HFF-Myc (cell line): ENCODE measurements at regions not wholly inside any gene's neighbourhood (a gene's known extent, or its start where the extent isn't known, plus 50 kb on each side); places are given as distances from the start of the nearest gene placed in this dataset.
A peak's percentile ranks its signal among the peaks of the same experiment; 100 is the strongest.
"Not testable (repeated sequence)": the region's sequence is repeated elsewhere in the genome, so short reads cannot be mapped to it uniquely, and the experiment has no call there.

Experiments used
- DNase-seq: peaks from one replicate; pipeline ENCODE4 v3.0.0-alpha.2; 2011; ENCODE audit warnings: low read depth; ENCODE audit errors: extremely low read depth
- H3K4me3 ChIP-seq: replicated peaks from 2 replicates; pipeline ENCODE4 v1.5.1; 2011; ENCODE audit warnings: low read depth, mild to moderate bottlenecking, control low read depth, low read length
- CTCF ChIP-seq: IDR thresholded peaks from 2 replicates; pipeline ENCODE4 v1.5.1; 2012; ENCODE audit warnings: mild to moderate bottlenecking, low read depth, low read length, control low read depth; ENCODE audit errors: missing control alignments

DNA sequence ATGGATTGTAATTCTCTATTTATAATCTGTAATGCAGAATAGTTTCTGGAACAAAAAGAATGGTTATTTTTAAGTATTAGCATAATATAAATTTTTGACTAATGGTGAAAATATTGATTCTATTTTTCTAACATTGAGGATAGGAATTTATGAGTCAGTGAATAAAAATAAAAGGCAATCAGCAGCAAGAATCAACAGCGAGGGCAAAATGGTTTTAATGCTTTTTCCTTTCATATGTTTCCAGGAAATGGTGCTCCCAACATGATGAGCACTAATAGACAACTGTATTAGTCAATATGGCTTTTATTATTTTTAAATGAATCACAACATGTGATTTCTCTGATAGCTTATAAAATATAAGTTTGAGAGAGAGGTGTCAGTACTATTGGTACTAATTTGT, 90.7 kb upstream of the TFPI start:
- no peak overlapping the region for H3K4me3 ChIP-seq
- DNase-seq, result no peak
- no peak for TF ChIP-seq CTCF

DNA sequence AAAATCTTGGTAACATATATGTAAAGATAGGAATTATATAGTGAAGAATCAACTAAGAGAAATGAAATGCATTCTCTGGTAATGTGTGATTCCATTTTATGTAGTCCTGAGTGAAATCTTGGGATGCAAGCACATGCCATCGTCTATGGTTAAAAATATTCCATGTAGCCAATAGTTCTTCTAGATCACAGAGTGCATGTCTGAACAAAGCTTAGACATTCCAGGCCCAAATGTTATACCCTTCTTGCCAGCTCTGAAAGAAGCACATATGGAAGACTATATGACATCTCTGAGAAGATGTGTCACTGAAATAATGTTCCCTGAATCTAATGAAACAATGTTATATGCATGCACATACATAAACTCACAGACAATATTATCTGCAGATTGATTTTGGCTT, 92.3 kb upstream of the TFPI start:
- no peak for TF ChIP-seq CTCF
- H3K4me3 ChIP-seq, result no peak overlapping the region
- DNase-seq, result no peak

DNA sequence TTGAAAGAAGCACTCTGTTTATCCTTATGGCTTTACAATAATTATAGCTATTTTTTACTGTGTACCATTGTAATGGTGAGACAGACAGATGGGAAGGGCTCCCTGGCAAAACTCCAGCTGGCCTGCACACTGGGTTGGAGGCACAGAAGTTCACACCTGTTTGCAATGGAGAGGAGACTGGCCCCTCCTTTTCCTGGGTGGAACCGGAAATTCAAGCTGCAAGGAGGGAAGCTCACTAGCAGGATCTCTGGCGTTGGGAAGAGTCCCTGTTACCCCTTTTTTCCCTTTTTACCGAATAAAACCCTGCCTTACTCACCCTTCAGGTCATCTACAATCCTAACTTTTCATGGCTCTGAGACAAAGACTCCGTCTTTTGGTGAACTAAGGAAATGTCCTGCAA, 100.3 kb upstream of the TFPI start:
- H3K4me3 ChIP-seq, result no peak overlapping the region
- no peak for TF ChIP-seq CTCF
- DNase-seq, result no peak

DNA sequence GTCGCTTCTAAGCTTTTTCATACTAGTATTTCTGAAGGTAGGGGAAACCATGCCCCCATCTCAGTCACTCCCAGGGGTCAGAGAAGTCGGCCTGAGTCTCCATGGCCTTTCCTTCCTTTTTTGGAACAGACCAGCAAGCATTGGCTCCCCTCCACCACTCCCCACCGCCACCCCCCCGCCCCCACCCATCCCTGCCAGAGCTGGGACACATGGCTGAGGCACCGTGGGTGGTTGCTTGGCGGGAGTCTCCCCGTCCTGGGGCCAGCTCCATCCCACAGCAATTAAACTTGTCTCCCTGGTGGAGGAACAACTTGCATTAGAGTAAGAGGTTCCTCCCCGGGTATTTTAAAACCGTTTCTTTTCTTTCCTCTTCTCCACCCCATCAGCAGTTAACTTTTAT, 100.8 kb upstream of the TFPI start:
- DNase-seq, result no peak
- TF ChIP-seq CTCF, result no peak
- H3K4me3 ChIP-seq, result no peak overlapping the region

DNA sequence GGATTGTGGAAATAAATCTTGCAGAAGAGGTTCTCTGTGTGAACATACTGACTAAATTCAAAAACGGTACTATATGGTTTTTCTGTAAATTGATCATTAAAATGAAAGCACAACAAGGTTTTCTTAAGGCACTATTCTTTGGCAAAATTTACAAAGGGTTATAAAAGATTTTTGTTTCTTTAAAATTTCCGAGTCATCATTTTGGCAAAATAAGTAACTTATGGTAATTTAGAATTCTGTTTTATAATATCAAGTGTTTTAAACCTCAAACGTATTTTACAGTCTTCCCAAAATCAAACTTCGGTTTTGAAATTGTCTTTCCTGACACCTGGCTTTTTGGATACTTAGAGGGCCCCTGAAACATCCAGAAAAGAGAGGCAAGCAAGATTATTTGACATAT, 101.9 kb upstream of the TFPI start:
- no peak overlapping the region for H3K4me3 ChIP-seq
- no peak for DNase-seq
- no peak for TF ChIP-seq CTCF

DNA sequence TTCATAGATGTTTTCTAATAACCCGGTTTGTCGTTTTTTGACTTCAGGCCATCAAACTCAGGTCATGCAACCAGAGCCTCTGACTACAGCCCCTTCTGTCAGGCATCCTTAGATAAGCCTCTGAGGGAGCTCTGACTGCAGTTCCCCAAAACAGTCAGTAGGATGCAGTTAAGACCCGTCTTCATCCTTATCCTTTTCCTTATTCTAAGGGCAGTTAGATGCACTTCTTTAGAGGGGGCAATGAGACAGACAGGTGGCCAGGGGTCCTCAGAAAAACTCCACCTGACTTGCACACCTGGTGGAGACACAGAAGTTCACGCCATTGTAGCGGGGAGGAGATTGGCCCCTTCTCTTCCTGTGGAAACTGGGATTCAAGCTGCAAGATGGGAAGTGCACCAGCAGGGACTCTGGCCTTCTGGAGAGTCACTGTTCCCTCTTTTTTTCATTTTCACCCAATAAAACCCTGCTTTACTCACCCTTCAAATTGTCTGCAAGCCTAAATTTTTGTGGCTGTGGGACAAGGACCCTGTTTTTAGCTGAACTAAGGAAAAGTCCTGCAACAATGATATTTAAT, 104.8 kb upstream of the TFPI start:
- DNase-seq, result no peak
- no peak overlapping the region for H3K4me3 ChIP-seq

DNA sequence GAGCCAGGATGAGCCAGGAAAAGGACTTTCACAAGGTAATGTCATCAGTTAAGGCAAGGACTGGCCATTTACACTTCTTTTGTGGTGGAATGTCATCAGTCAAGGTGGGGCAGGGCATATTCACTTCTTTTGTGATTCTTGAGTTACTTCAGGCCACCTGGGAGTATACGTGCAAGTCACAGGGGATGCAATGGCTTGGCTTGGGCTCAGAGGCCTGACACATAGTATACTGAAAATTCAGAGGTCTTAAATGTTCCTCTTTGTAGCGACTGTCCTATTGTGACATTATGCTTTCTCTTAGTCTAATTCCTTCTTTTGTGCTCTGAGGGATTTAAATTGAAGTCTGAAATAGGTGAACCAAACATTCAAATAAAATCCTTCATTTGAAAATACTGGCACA, 121.8 kb upstream of the TFPI start:
- H3K4me3 ChIP-seq, DNase-seq: not testable (repeated sequence)

More for the DNA sequence above, 104.8 kb upstream of the TFPI start:
- peak; percentile 34 for TF ChIP-seq CTCF

DNA sequence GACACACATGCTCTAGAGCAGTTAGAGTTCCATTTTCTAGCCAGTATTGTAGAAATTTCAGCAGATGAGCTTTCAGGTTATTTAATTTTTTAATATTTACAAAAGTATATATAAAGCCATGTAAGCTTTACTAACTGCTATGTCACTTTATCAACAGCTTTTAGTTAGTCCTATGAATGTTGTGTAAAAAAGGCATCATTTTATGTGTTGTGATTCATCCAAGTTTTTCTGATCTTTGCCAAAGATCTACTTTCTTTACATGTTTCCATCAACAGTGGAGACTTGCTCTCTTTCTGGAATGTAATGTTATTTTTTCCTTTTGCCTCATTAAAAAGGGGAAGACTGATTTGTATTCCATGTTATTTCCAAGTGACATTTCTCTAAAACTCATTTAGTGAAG, 125.2 kb upstream of the TFPI start:
- DNase-seq, result no peak
- no peak for TF ChIP-seq CTCF
- no peak overlapping the region for H3K4me3 ChIP-seq
